UCSD-AML1 (cell line): ENCODE measurements at regions not wholly inside any gene's neighbourhood (a gene's known extent, or its start where the extent isn't known, plus 50 kb on each side); places are given as distances from the start of the nearest gene placed in this dataset.
A peak's percentile ranks its signal among the peaks of the same experiment; 100 is the strongest.
"Not testable (repeated sequence)": the region's sequence is repeated elsewhere in the genome, so short reads cannot be mapped to it uniquely, and the experiment has no call there.

Experiments
- DNase-seq: peaks from one replicate; lab custom pipeline; 2025; ENCODE audit not compliant: unreplicated experiment; lab: John Stamatoyannopoulos, UW

- DNase-seq, result no peak
Measured at GRCh38 chr5:17398866-17399835, 98.9 kb upstream of the TAF11L2 start.

- DNase-seq, result no peak
Measured at GRCh38 chr5:17399931-17400330, 98.1 kb upstream of the TAF11L2 start.

GRCh38 chr5:17400724-17401469 lies 97.1 kb upstream of the TAF11L2 start:
- peak; percentile 68 for DNase-seq

- DNase-seq, result no peak
Measured at GRCh38 chr5:17401470-17402288, 96.4 kb upstream of the TAF11L2 start.

- no peak for DNase-seq
Measured at GRCh38 chr5:17402289-17403121, 95.5 kb upstream of the TAF11L2 start.

- no peak for DNase-seq
Measured at GRCh38 chr5:17403695-17404490, 94.1 kb upstream of the TAF11L2 start.

GRCh38 chr5:17405976-17406375 lies 92.1 kb upstream of the TAF11L2 start:
- DNase-seq, result no peak

- DNase-seq, result no peak
Measured at GRCh38 chr5:17406423-17406838, 91.6 kb upstream of the TAF11L2 start.

GRCh38 chr5:17411436-17412402 lies 86.3 kb upstream of the TAF11L2 start:
- DNase-seq, result no peak

- peak; percentile 63 for DNase-seq
Measured at GRCh38 chr5:17412760-17413671, 85.0 kb upstream of the TAF11L2 start.

- no peak for DNase-seq
Measured at GRCh38 chr5:17413691-17414090, 84.3 kb upstream of the TAF11L2 start.

- DNase-seq, result no peak
Measured at GRCh38 chr5:17415321-17415758, 82.7 kb upstream of the TAF11L2 start.

GRCh38 chr5:17416374-17416773 lies 81.7 kb upstream of the TAF11L2 start:
- DNase-seq, result not testable (repeated sequence)

GRCh38 chr5:17424674-17425073 lies 73.4 kb upstream of the TAF11L2 start:
- DNase-seq, result no peak

- DNase-seq, result no peak
Measured at GRCh38 chr5:17425385-17426070, 72.5 kb upstream of the TAF11L2 start.

GRCh38 chr5:17426104-17426749 lies 71.8 kb upstream of the TAF11L2 start:
- no peak for DNase-seq
